Lung microvascular endothelial cell (primary cell): ENCODE measurements at regions not wholly inside any gene's neighbourhood (a gene's known extent, or its start where the extent isn't known, plus 50 kb on each side); places are given as distances from the start of the nearest gene placed in this dataset.

Source experiments
- DNase-seq, 2 donors: peaks; one replicate each; pipeline versions ENCODE4 v3.0.0 to v3.0.0-alpha.2; 2010; ENCODE audit warnings: low read depth in 2 of 2

GRCh38 chr7:18408461-18408860 is 87.1 kb upstream of the HDAC9 start:
- peak in 1 of 2 donors; percentile 53 for DNase-seq

- no peak for DNase-seq
Measured at GRCh38 chr7:18408868-18409267, 86.7 kb upstream of the HDAC9 start.

GRCh38 chr7:18413447-18413846 is 82.1 kb upstream of the HDAC9 start:
- no peak for DNase-seq

- no peak for DNase-seq
Measured at GRCh38 chr7:18414885-18415284, 80.7 kb upstream of the HDAC9 start.

GRCh38 chr7:18416988-18417387 is 78.6 kb upstream of the HDAC9 start:
- DNase-seq = no peak

- DNase-seq = no peak
Measured at GRCh38 chr7:18419456-18419855, 76.1 kb upstream of the HDAC9 start.

- DNase-seq = no peak
Measured at GRCh38 chr7:18420108-18420507, 75.4 kb upstream of the HDAC9 start.

GRCh38 chr7:18420748-18421147 is 74.8 kb upstream of the HDAC9 start:
- DNase-seq = no peak

GRCh38 chr7:18421297-18422002 is 74.1 kb upstream of the HDAC9 start:
- DNase-seq = no peak

- no peak for DNase-seq
Measured at GRCh38 chr7:18425227-18425626, 70.3 kb upstream of the HDAC9 start.

GRCh38 chr7:18425838-18426445 is 69.6 kb upstream of the HDAC9 start:
- DNase-seq = peak in 1 of 2 donors; percentile 12

GRCh38 chr7:18426564-18427226 is 68.9 kb upstream of the HDAC9 start:
- DNase-seq = peak in 1 of 2 donors; percentile 85

- no peak for DNase-seq
Measured at GRCh38 chr7:18429547-18429946, 66.0 kb upstream of the HDAC9 start.

- no peak for DNase-seq
Measured at GRCh38 chr7:18430810-18431209, 64.7 kb upstream of the HDAC9 start.

GRCh38 chr7:18434171-18434570 is 61.4 kb upstream of the HDAC9 start:
- DNase-seq = no peak

- no peak for DNase-seq
Measured at GRCh38 chr7:18437101-18437500, 58.4 kb upstream of the HDAC9 start.

GRCh38 chr7:18440934-18441333 is 54.6 kb upstream of the HDAC9 start:
- DNase-seq = no peak

- no peak for DNase-seq
Measured at GRCh38 chr7:18444826-18445225, 50.7 kb upstream of the HDAC9 start.

- DNase-seq = no peak
Measured at GRCh38 chr7:18445483-18445882, 50.1 kb upstream of the HDAC9 start.
